GM21619 (cell line): ENCODE measurements at regions not wholly inside any gene's neighbourhood (a gene's known extent, or its start where the extent isn't known, plus 50 kb on each side); places are given as distances from the start of the nearest gene placed in this dataset.

ENCODE experiments used
- ATAC-seq: cut with Tn5 transposase; IDR thresholded peaks from one replicate; pipeline ENCODE4 v1.9.1; 2021; ENCODE audit not compliant: unreplicated experiment

- ATAC-seq: no peak
Measured at GRCh38 chr2:43023791-43024514, 202.5 kb downstream of the ZFP36L2 start.

- ATAC-seq: no peak
Measured at GRCh38 chr2:43022896-43023295, 203.5 kb downstream of the ZFP36L2 start.

DNA sequence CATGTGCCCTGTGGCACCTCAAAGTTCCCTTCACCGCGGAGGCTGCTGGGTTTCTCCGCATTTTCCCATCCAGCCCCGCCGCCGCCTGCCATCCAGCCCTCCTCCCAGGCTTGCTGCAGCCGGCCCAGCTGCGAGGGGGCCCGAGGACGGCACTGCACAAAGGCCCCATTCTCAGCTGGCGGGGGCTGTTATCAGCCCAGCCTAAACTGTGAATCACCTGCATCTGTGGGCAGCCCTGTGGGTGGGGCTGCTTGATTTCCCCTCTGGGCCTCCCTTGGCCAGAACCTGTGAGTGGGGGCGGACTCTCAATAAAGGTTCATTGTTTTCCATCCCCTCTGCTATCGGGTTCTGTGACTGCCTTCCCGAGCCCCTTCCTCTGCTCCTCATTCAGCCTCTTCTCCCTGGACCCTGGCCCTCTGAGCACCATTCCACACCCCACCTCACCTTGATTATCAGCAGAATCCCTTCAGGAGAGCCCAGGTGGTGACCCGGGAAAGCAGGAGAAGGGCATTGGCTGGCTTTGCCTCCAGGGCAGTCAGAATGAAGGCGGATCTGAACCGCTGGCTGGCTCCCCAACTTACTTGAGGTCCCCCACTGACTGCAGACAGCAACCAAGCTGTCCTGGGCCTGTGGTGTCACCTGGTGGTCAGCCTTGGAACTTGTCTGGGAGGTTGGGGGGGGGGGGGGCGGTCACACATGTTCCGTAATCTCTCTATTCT lies 204.5 kb downstream of the ZFP36L2 start:
- ATAC-seq: no peak

DNA sequence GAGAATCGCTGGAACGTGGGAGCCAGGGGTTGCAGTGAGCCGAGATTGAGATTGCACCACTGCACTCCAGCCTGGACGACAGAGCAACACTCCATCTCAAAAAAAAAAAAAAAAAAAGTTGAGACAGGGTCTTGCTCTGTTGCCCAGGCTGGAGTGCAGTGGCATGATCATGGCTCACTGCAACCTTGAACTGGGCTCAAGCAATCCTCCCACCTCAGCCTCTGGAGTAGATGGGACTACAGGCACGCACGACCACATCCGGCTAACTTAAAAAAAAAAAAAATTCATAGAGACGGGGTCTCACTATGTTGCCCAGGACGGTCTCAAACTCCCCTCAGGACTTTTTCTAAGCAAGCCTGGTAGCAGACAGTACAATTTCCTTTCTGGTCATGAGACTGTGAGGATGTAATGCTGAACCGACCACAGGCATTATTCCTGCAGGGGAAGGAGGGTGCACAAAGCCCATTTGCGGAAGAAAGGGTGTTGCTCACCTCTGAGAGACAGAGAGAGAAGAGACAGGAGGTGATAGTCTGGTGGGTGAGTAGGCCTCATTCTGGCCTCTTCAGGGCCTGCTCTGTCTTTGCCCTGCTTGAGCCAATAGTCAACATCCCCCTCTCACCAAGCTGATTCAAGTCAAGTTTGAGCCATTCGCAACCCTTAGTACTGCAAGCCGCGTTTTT lies 205.3 kb downstream of the ZFP36L2 start:
- ATAC-seq: no peak

DNA sequence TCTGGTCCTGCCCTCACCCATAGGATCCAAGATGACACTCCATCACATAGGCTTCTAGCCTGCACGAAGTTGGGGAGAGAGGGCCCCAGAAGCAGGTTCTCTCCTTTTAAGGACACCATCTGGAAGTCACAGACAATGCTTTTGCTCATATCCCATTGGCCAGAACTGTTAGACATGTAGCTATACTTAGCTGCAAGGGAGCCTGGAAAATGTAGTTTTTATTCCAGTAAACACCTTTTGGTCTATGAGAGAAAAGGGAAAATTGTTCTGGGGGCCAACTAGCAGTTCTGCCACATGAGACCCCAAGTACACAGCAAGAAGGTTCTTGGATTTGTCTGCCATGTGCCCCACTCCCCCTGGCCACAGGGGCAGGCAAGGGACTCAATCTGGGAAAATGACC lies 206.1 kb downstream of the ZFP36L2 start:
- no peak for ATAC-seq

DNA sequence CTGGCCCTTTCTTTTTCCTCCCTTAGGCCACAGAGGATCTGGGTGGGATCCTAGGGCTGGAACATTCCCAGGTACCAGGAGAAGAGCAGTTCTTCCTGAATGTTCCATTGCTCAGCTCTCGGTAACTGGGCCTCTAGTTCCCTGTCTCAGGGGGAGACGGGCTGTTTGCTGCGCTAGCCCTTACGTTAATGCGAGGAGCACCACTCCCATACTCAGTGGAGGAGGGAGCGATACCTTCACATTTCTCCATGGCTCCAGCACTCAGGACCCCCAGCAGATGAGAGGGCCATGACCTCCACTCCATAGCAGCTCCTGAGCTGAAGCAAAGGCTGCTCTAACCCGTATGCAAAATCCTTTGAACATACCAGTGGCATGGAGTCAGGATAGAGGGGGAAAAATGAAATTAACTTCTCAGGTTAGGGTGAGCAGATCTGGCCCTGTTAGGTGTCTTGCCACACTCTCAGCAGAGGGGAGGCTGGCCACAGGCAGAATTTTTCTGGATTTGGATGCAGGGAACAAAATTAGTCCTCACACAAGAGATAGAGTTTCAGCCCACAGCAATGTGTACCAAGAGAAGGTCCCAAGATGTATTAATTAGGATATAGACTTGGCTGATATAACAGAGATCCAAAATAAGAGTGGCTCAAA lies 206.7 kb downstream of the ZFP36L2 start:
- ATAC-seq: no peak

DNA sequence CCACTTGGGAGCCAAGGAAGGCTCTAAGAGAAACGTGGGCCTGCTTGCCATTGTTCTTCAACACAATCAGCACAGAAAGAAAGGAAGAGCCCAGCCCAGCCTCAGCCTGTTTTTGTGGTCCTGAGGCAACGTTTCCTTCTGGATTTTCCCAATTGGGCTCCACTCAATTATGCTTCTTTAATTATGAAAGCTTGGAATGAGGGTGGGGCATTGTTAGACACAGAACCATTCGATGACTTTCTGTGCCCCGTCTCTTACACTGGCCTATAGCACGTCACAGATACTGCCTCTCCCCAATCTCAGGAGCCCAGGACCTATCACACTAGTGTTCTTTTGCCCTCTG lies 207.4 kb downstream of the ZFP36L2 start:
- no peak for ATAC-seq

GRCh38 chr2:43018179-43019024 lies 208.0 kb downstream of the ZFP36L2 start:
- no peak for ATAC-seq

DNA sequence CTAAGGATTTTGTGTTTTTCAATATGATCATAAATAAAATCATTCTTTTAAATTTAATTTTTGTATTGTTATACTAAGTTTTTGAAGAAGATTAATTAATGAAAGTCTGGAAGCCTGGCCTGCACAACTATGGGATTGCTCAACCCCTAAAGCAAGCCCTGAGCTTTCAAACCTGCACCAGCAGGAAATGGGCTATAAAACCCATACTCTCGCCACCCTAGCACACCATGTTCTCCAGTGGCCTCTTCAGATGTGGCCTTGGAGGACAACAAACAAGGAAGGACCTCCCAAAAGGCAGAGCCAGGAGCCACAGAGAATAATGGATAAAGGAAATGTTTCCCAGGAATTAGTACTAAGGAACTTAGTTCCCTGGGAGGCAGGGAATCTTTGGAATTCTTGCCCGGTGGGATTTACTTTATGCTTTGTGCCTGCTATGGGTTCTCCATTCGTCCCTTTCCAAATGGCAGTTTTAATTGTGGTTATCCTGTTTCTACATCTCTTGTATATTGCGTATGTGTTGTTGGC lies 212.5 kb downstream of the ZFP36L2 start:
- ATAC-seq: no peak

DNA sequence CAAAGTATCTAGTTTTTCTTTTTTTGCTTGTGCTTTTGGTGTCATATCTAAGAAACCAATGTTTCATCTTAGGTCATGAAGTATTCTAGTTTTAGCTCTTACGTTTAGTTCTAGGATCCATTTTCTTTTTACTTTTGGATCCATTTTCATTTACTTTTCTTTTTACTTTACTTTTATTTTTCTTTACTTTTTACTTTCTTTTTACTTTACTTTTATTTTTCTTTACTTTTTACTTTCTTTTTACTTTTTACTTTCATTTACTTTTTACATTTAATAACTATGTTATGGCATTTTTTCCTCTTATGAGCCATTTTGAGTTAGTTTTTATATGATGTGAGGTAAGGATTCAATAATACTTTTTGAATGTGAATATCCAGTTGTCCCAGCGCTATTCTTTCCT lies 213.4 kb downstream of the ZFP36L2 start:
- ATAC-seq: no peak

DNA sequence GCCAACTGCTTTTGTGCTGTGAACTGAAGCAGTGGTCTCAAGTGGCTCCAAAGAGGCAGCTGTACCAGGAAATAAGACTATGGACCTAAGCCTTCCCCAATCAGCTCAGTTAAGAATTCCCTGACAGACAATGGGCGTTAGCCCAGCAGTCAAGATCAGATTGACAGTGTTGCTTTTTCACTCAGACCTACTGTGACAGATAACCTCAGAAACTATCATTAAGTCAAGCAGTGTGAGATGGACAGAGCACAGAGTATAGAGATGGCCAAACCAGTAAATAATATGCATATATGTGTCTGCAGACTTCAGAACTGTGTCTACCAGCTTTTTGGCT lies 215.3 kb downstream of the ZFP36L2 start:
- ATAC-seq: no peak

- no peak for ATAC-seq
Measured at GRCh38 chr2:43010438-43011157, 215.8 kb downstream of the ZFP36L2 start.

GRCh38 chr2:43009448-43009847 lies 217.0 kb downstream of the ZFP36L2 start:
- ATAC-seq: no peak

DNA sequence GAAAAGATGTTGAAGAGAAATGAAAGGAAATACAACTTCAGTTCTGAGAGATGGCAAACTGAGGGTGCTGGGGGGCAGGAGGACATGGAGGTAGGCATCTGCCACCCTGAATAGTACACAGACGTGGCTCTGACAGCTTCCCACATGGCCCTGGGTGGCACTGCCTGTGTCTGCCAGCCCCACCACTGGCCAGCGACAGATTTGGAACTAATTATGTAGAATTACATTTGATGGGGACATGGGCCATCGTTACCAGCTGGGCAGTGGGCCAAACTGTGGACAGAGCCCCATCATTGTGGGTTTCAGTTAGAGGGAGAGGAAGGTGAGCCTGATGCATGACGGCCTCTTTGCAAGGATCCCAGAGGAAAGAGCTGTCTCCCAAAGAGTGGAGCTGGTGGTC lies 216.0 kb upstream of the HAAO start:
- ATAC-seq: no peak

- ATAC-seq: no peak
Measured at GRCh38 chr2:43007901-43008300, 215.5 kb upstream of the HAAO start.

DNA sequence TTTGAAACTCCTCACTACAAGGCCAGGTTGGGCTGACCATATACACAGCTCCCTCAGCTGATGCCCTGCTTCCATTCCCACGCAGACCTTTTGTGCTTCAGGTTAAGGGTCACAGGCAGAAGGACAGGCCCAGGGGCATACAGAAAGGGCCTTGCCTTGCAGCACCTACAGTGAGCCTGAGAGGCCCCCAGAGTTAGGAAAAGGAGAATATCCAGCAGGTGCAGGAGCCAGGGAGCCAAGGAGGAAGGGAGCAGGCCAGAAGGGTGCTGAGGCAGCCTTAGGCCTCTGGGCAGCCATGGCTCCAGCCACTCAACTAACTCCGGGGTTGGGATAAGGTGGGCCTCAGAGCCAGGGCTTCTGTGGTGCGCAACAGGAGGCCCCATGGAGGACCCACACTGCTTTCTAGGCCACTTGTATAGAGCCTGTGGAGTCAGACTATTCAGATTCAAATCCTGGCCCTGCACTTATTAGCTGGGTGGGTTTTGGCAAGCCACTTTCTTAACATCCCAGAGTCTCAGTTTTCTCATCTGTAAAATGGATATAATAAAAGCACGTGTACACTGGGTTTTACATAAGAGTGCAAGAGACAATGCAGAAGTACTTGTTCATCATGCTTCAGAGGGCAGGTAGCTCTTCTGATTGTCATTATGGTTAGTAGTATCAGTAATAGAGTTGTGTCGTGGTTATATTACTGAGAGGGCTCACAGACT lies 214.6 kb upstream of the HAAO start:
- ATAC-seq: no peak

DNA sequence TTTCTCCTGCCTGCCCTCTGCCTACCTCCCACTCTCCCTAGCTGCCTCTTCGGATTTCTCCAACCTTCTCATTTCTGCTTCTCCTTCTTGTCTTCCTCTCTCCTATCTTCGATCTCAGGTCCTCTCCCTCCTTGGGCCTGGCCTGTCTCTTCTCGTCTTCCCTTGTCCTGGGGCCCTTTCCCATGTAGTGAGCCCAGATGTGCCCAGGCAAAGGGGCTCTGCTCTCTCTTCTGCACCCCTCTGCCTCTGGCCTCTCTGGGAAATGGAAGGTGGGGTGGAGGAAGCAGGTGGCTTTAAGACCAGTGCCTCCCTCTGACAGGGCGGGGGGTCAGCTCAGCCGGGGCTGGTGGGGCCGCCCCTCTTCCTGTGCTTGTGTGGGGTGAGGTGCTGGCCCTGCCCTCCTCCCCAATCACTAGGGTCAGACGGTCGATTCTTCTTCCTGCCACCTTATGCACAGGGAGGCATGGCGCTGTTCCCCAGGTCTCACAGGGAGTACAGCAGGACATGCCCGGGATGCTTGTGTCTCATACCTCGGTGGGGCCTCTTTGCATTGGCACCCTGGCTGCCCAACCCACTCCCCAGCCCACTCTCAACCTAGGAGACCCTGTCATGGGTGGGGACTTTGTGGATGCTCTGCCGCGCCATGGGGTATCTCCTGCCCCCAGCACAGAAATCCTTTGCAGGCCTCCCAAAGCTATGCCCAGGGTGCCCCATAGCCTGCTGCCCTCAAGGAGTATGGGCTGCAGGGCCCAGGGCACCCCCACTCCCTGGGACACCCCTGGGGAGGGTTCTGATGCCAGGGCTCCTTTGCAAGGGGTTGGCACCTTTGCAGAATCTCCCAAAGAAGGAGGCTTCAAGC lies 213.8 kb upstream of the HAAO start:
- no peak for ATAC-seq

DNA sequence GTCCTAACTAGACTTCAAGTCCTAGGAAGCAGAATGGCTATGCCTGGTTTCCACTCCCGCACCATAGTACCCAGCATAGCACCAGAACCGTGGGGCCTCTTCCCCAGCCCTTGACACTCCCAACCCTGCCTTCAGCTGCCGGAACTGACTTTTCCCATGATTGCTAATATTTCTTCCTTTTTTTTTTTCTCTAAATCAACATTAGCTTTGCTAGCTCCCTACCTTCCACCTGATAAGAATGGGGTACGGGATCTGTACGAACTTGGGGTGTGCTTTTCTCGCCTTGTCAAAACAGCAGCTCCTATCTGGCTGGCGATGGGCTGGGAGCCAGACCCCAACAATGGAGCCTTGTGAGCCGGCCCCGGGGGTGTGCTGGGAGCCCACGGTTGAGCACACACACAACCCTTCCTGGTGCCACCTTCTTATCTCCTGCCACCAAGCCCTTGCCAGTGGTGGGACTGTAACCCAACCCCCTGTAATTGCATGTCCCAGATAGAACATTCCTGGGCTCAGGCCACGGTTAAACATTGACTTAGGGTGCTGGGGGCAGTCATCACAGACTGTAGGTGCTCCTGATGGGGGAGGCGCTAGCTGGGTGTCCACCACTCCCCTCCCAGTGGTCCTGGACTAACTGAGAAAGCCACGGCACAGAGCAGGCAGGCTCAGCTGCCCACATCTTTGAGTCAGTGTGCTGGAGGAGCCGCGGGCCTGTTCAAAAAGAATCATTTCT lies 213.0 kb upstream of the HAAO start:
- no peak for ATAC-seq
